ENCODE measurements at regions not wholly inside any gene's neighbourhood (a gene's known extent, or its start where the extent isn't known, plus 50 kb on each side); places are given as distances from the start of the nearest gene placed in this dataset.

- peak; percentile 24 to 47 for DNase-seq
Observed at GRCh38 chr4:174120446-174121295, 162.8 kb downstream of the FBXO8 start.

GRCh38 chr4:174119830-174120229, 163.6 kb downstream of the FBXO8 start:
- no peak for DNase-seq

- DNase-seq, result no peak
Observed at GRCh38 chr4:174119051-174119450, 164.4 kb downstream of the FBXO8 start.

GRCh38 chr4:174118171-174118570, 165.3 kb downstream of the FBXO8 start:
- no peak for DNase-seq

GRCh38 chr4:174117445-174117844, 166.0 kb downstream of the FBXO8 start:
- DNase-seq, result no peak

GRCh38 chr4:174116021-174116420, 167.4 kb downstream of the FBXO8 start:
- DNase-seq, result peak in 1 of 2 experiments; percentile 42

- DNase-seq, result no peak
Observed at GRCh38 chr4:174111422-174111821, 172.0 kb downstream of the FBXO8 start.

GRCh38 chr4:174110180-174110579, 173.3 kb downstream of the FBXO8 start:
- no peak for DNase-seq

- DNase-seq, result no peak
Observed at GRCh38 chr4:174107746-174108354, 175.6 kb downstream of the FBXO8 start.

GRCh38 chr4:174105202-174105601, 178.3 kb downstream of the FBXO8 start:
- no peak for DNase-seq

GRCh38 chr4:174100910-174101309, 182.6 kb downstream of the FBXO8 start:
- no peak for DNase-seq

- DNase-seq, result no peak
Observed at GRCh38 chr4:174099712-174100111, 183.8 kb downstream of the FBXO8 start.

- no peak for DNase-seq
Observed at GRCh38 chr4:174096999-174097398, 186.5 kb downstream of the FBXO8 start.

GRCh38 chr4:174096456-174096855, 187.0 kb downstream of the FBXO8 start:
- no peak for DNase-seq

GRCh38 chr4:174091130-174091529, 192.3 kb downstream of the FBXO8 start:
- DNase-seq, result no peak

GRCh38 chr4:174089711-174090110, 193.8 kb downstream of the FBXO8 start:
- peak; percentile 25 to 33 for DNase-seq

- no peak for DNase-seq
Observed at GRCh38 chr4:174088795-174089194, 194.7 kb downstream of the FBXO8 start.

- peak in 1 of 2 experiments; percentile 59 for DNase-seq
Observed at GRCh38 chr4:174086829-174087799, 196.4 kb downstream of the FBXO8 start.

GRCh38 chr4:174084981-174085380, 198.5 kb downstream of the FBXO8 start:
- DNase-seq, result no peak

- no peak for DNase-seq
Observed at GRCh38 chr4:174084542-174084941, 198.9 kb downstream of the FBXO8 start.

GRCh38 chr4:174080361-174080760, 203.1 kb downstream of the FBXO8 start:
- DNase-seq, result no peak

GRCh38 chr4:174071595-174071994, 211.9 kb downstream of the FBXO8 start:
- DNase-seq, result no peak

- no peak for DNase-seq
Observed at GRCh38 chr4:174069848-174070330, 213.6 kb downstream of the FBXO8 start.
